Gastroesophageal sphincter (tissue), 3 donors: ENCODE measurements at regions not wholly inside any gene's neighbourhood (a gene's known extent, or its start where the extent isn't known, plus 50 kb on each side); places are given as distances from the start of the nearest gene placed in this dataset.

Source experiments
- EP300 ChIP-seq: sonication (generic); formaldehyde crosslinking; IDR thresholded peaks from one replicate; pipeline ENCODE4 v1.6.1; 2017; ENCODE audit warnings: antibody characterized with exemption, mild to moderate bottlenecking
- POLR2A ChIP-seq, 2 donors: fragments of 450-650 bp; IDR thresholded peaks; one replicate each; pipeline ENCODE4 v1.6.1; 2017; ENCODE audit warnings: antibody characterized with exemption in 2 of 2, mild to moderate bottlenecking in 2 of 2, moderate library complexity in 1 of 2
- TF ChIP-seq, protein P1 (sequence below), 4 experiments: fragments of 200-600 bp in 2 of 4; fragments of 450-650 bp in 2 of 4; sonication (generic) in 1 of 4; IDR thresholded peaks; one replicate each; pipeline ENCODE4 v1.5.1; 2017 to 2019; ENCODE audit warnings: antibody characterized with exemption in 4 of 4, mild to moderate bottlenecking in 2 of 4, moderate library complexity in 2 of 4

DNA sequence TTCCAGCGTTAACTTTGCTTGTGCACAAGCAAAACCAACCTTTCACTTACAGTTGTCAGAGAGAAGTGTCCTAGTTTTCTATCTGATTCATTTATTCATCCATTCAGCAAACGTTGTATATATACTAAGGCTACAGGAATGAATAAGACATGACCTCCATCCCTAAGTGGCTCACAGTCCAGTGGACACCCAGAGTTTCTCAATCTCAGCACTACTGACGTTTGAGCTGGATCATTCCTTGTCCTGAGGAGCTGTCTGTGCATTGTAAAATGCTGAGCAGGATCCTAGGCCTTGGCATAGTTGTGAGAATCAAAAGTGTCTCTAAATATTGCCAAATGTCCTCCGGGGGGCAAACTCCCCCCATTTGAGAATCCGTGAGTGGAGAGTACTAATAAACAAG lies 166.7 kb upstream of the PRKCQ start:
- TF ChIP-seq, protein P1, sequence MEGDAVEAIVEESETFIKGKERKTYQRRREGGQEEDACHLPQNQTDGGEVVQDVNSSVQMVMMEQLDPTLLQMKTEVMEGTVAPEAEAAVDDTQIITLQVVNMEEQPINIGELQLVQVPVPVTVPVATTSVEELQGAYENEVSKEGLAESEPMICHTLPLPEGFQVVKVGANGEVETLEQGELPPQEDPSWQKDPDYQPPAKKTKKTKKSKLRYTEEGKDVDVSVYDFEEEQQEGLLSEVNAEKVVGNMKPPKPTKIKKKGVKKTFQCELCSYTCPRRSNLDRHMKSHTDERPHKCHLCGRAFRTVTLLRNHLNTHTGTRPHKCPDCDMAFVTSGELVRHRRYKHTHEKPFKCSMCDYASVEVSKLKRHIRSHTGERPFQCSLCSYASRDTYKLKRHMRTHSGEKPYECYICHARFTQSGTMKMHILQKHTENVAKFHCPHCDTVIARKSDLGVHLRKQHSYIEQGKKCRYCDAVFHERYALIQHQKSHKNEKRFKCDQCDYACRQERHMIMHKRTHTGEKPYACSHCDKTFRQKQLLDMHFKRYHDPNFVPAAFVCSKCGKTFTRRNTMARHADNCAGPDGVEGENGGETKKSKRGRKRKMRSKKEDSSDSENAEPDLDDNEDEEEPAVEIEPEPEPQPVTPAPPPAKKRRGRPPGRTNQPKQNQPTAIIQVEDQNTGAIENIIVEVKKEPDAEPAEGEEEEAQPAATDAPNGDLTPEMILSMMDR (IDR thresholded peaks at IDR 0.05): no peak
- TF ChIP-seq EP300 (no peak), POLR2A (IDR thresholded peaks at IDR 0.05) (no peak)
